IgD-negative memory B cell (primary cell): ENCODE measurements at regions not wholly inside any gene's neighbourhood (a gene's known extent, or its start where the extent isn't known, plus 50 kb on each side); places are given as distances from the start of the nearest gene placed in this dataset.

Experiments used
- H3K27ac Mint-ChIP-seq, 3 donors: one replicate each; pipeline ENCODE4 v1.8.0; 2020 to 2022; ENCODE audit warnings: mild to moderate bottlenecking in 3 of 3, mixed read lengths in 3 of 3, moderate library complexity in 1 of 3
- H3K27me3 Mint-ChIP-seq: one replicate; pipeline ENCODE4 v1.8.0; 2021; ENCODE audit warnings: mixed read lengths
- H3K36me3 Mint-ChIP-seq: one replicate; pipeline ENCODE4 v1.8.0; 2020; ENCODE audit warnings: mild to moderate bottlenecking, mixed read lengths
- H3K4me1 Mint-ChIP-seq, 3 donors: one replicate each; pipeline ENCODE4 v1.8.0; 2020 to 2022; ENCODE audit warnings: mixed read lengths in 3 of 3, mild to moderate bottlenecking in 1 of 3
- H3K4me3 Mint-ChIP-seq, 4 donors: one replicate each; pipeline ENCODE4 v1.8.0; 2020 to 2022; ENCODE audit warnings: mild to moderate bottlenecking in 4 of 4, mixed read lengths in 4 of 4, moderate library complexity in 3 of 4
- H3K9me3 Mint-ChIP-seq, 3 donors: one replicate each; pipeline ENCODE4 v1.8.0; 2020 to 2021; ENCODE audit warnings: mixed read lengths in 3 of 3, mild to moderate bottlenecking in 1 of 3

GRCh38 chr2:128390991-128391630 lies 72.4 kb upstream of the HS6ST1 start:
- H3K27ac Mint-ChIP-seq, result no peak overlapping the region
- H3K4me1 Mint-ChIP-seq, result no peaks in the 10 kb centered on the region

GRCh38 chr2:128391679-128392078 lies 73.0 kb upstream of the HS6ST1 start:
- H3K4me3 Mint-ChIP-seq, result no peak overlapping the region
- H3K9me3 Mint-ChIP-seq, result no peaks in the 10 kb centered on the region
- no peaks in the 10 kb centered on the region for H3K4me1 Mint-ChIP-seq
- H3K36me3 Mint-ChIP-seq, result peaks cover 1% of the 10 kb centered on the region
- no peaks in the 10 kb centered on the region for H3K27me3 Mint-ChIP-seq
- no peak overlapping the region for H3K27ac Mint-ChIP-seq

More at GRCh38 chr2:128390991-128391630, 72.4 kb upstream of the HS6ST1 start:
- Mint-ChIP-seq H3K9me3 (no peaks in the 10 kb centered on the region), H3K36me3 (peaks cover 1% of the 10 kb centered on the region), H3K4me3 (no peak overlapping the region), H3K27me3 (no peaks in the 10 kb centered on the region)

- Mint-ChIP-seq H3K27ac (no peak overlapping the region), H3K4me1 (no peaks in the 10 kb centered on the region)
These were observed 73.5 kb upstream of the HS6ST1 start for GRCh38 chr2:128392207-128392606.

GRCh38 chr2:128394007-128394730 lies 75.5 kb upstream of the HS6ST1 start:
- Mint-ChIP-seq H3K36me3 (no peaks in the 10 kb centered on the region), H3K9me3 (no peaks in the 10 kb centered on the region), H3K27me3 (no peaks in the 10 kb centered on the region), H3K4me1 (no peaks in the 10 kb centered on the region), H3K27ac (no peak overlapping the region), H3K4me3 (peak overlapping the region in 1 of 4 donors; percentile 15)

More at GRCh38 chr2:128392207-128392606, 73.5 kb upstream of the HS6ST1 start:
- Mint-ChIP-seq H3K27me3 (no peaks in the 10 kb centered on the region), H3K9me3 (no peaks in the 10 kb centered on the region), H3K36me3 (peaks cover 1% of the 10 kb centered on the region), H3K4me3 (no peak overlapping the region)

- no peaks in the 10 kb centered on the region for H3K27me3 Mint-ChIP-seq
- no peaks in the 10 kb centered on the region for H3K9me3 Mint-ChIP-seq
- H3K36me3 Mint-ChIP-seq, result no peaks in the 10 kb centered on the region
- no peak overlapping the region for H3K4me3 Mint-ChIP-seq
- no peaks in the 10 kb centered on the region for H3K4me1 Mint-ChIP-seq
- no peak overlapping the region for H3K27ac Mint-ChIP-seq
These were observed 76.5 kb upstream of the HS6ST1 start for GRCh38 chr2:128395196-128395595.

- peaks cover 2% of the 10 kb centered on the region for H3K36me3 Mint-ChIP-seq
- H3K27ac Mint-ChIP-seq, result no peak overlapping the region
These were observed 77.2 kb upstream of the HS6ST1 start for GRCh38 chr2:128395640-128396499.

GRCh38 chr2:128396500-128396891 lies 77.8 kb upstream of the HS6ST1 start:
- peaks cover 2% of the 10 kb centered on the region for H3K36me3 Mint-ChIP-seq
- peaks cover 0 to 3% (median 0%) of the 10 kb centered on the region in 3 donors for H3K9me3 Mint-ChIP-seq
- H3K27ac Mint-ChIP-seq, result no peak overlapping the region
- no peak overlapping the region for H3K4me3 Mint-ChIP-seq
- H3K27me3 Mint-ChIP-seq, result no peaks in the 10 kb centered on the region
- no peaks in the 10 kb centered on the region for H3K4me1 Mint-ChIP-seq

More at GRCh38 chr2:128395640-128396499, 77.2 kb upstream of the HS6ST1 start:
- Mint-ChIP-seq H3K27me3 (no peaks in the 10 kb centered on the region), H3K4me1 (no peaks in the 10 kb centered on the region), H3K9me3 (peaks cover 0 to under 1% (median 0%) of the 10 kb centered on the region in 3 donors), H3K4me3 (peak overlapping the region in 1 of 4 donors; percentile 5)

- Mint-ChIP-seq H3K4me3 (no peak overlapping the region), H3K36me3 (peaks cover 2% of the 10 kb centered on the region), H3K4me1 (no peaks in the 10 kb centered on the region), H3K27me3 (peaks cover under 1% of the 10 kb centered on the region), H3K9me3 (peaks cover 0 to 3% (median 0%) of the 10 kb centered on the region in 3 donors), H3K27ac (no peak overlapping the region)
These were observed 78.3 kb upstream of the HS6ST1 start for GRCh38 chr2:128396946-128397345.

GRCh38 chr2:128399256-128399655 lies 80.6 kb upstream of the HS6ST1 start:
- Mint-ChIP-seq H3K4me1 (no peaks in the 10 kb centered on the region), H3K36me3 (peaks cover 4% of the 10 kb centered on the region), H3K4me3 (no peak overlapping the region), H3K27me3 (peaks cover 4% of the 10 kb centered on the region), H3K27ac (no peak overlapping the region), H3K9me3 (peaks cover 0 to 3% (median 0%) of the 10 kb centered on the region in 3 donors)

- Mint-ChIP-seq H3K4me3 (no peak overlapping the region), H3K27ac (peak overlapping the region in 1 of 3 donors; percentile 14), H3K9me3 (peaks cover 0 to 3% (median 0%) of the 10 kb centered on the region in 3 donors), H3K36me3 (peaks cover 4% of the 10 kb centered on the region), H3K27me3 (peaks cover 4% of the 10 kb centered on the region), H3K4me1 (no peaks in the 10 kb centered on the region)
These were observed 81.1 kb upstream of the HS6ST1 start for GRCh38 chr2:128399690-128400291.

- H3K27me3 Mint-ChIP-seq, result peaks cover 8% of the 10 kb centered on the region
- H3K36me3 Mint-ChIP-seq, result peaks cover 4% of the 10 kb centered on the region
- H3K4me1 Mint-ChIP-seq, result no peaks in the 10 kb centered on the region
- H3K27ac Mint-ChIP-seq, result no peak overlapping the region
- H3K9me3 Mint-ChIP-seq, result peaks cover 0 to 3% (median 0%) of the 10 kb centered on the region in 3 donors
- no peak overlapping the region for H3K4me3 Mint-ChIP-seq
These were observed 83.0 kb upstream of the HS6ST1 start for GRCh38 chr2:128401680-128402079.

GRCh38 chr2:128402911-128403670 lies 84.4 kb upstream of the HS6ST1 start:
- Mint-ChIP-seq H3K9me3 (peaks cover 0 to 3% (median 0%) of the 10 kb centered on the region in 3 donors), H3K4me1 (no peaks in the 10 kb centered on the region), H3K36me3 (peaks cover 4% of the 10 kb centered on the region), H3K27ac (no peak overlapping the region), H3K27me3 (peaks cover 8% of the 10 kb centered on the region), H3K4me3 (no peak overlapping the region)

- H3K27ac Mint-ChIP-seq, result no peak overlapping the region
These were observed 85.4 kb upstream of the HS6ST1 start for GRCh38 chr2:128403814-128404708.

More at GRCh38 chr2:128403814-128404708, 85.4 kb upstream of the HS6ST1 start:
- peaks cover 4% of the 10 kb centered on the region for H3K36me3 Mint-ChIP-seq
- peaks cover 8% of the 10 kb centered on the region for H3K27me3 Mint-ChIP-seq
- H3K9me3 Mint-ChIP-seq, result peaks cover 0 to 3% (median 0%) of the 10 kb centered on the region in 3 donors
- H3K4me1 Mint-ChIP-seq, result no peaks in the 10 kb centered on the region
- no peak overlapping the region for H3K4me3 Mint-ChIP-seq
